Activated CD4-positive, alpha-beta T cell treated with anti-CD3 and anti-CD28 coated beads, Interleukin-2, amount 50 U/mL, for 48 hours (primary cell): ENCODE measurements at regions not wholly inside any gene's neighbourhood (a gene's known extent, or its start where the extent isn't known, plus 50 kb on each side); places are given as distances from the start of the nearest gene placed in this dataset.

ENCODE experiments used
- DNase-seq, 2 experiments: peaks; one replicate each; pipeline ENCODE4 v3.0.0-alpha.2; 2020

DNA sequence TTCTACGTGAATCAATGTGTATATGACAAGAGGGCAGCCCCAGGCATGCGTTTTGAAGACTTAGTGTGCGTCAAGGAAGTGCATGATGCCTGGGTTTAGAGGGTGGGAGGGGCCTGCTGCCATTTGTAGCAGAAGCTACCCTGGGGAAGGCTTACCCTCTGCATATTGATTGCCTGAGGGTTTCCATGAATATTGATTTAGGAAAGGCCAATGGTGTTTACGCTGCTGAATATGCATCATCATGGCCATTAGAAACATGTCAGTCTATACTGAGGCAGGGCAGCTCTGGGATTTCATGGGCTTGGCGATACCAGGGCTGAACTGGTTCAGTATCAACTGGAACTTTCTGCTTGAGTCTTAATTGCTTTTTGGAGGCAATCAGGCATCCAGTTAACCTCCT lies 259.3 kb downstream of the DCDC2C start:
- DNase-seq, result no peak

DNA sequence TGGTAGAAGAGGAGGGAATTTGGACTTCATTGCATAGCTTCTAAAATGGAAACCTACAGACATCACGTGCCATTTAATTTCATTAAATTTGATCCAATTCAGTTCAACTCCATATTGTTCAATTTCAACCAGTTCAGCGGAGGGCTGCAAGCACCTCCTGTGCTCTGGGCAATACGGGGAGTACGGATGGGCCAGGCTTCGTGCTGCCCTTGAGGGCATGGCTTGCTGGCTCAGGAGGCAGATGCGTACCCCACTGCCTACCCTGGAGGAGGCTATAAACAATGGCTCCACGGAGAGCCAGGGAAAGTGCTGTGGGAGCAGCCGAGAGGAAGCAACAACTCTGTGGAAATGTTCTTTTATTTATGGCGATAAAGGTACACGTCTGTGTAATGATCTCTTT lies 261.8 kb downstream of the DCDC2C start:
- no peak for DNase-seq

DNA sequence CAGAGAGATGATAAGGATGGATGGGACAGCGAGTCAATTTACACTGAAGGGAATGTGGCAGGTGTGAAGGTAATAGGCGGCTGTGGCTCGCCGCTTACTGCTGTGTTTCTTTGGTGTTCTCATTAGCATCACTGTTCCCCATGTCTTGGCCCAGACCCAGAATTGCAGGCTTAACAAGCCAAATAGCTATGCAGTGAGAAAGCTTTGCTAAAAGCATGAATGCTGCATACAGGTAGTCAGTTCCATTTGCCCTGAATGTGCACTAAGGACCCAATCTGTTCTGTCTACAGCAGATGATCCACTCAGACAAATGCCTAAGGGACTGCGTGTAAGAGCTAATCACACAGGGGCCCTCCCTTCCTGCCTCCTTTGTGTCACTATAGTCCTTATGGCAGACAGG lies 262.6 kb downstream of the DCDC2C start:
- no peak for DNase-seq

DNA sequence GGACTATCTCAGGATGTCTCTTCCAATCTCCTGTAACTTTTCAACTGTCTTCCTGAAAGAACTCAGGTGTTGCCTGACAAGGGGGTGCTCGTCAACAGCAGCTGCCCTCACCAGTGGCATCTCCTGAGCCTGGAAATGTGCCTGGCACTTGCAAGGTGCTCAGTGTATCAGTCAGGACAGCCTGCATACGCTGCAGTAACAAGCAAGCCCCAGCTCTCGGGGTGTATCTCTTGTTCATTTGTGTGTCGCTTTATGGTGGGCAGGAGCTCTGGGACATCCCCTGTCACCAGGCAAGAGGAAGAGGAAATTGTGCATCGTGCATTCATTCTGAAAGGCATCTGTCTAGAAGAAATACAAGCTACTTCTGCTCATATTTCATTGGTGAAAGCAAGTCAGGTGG lies 263.1 kb downstream of the DCDC2C start:
- DNase-seq, result no peak

DNA sequence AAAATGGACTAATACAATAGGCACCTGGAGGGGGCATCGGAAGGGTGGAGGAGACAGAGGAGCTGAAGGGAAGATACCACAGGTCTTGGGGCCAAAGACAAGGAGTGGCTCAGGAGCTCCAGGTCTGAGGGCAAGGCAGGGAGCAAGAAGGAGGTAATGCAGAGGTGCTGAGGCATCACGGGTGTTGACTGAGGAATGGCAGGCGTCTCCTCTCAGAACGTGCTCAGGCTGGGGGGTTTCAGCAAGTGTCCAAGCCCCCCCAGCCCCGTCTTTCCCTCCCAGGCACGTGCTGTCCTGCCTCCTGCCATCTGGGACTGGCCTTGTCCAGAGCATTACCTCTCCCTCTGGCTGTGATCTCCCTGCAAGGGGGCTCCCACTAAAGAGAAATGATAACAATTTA lies 265.4 kb downstream of the DCDC2C start:
- no peak for DNase-seq

DNA sequence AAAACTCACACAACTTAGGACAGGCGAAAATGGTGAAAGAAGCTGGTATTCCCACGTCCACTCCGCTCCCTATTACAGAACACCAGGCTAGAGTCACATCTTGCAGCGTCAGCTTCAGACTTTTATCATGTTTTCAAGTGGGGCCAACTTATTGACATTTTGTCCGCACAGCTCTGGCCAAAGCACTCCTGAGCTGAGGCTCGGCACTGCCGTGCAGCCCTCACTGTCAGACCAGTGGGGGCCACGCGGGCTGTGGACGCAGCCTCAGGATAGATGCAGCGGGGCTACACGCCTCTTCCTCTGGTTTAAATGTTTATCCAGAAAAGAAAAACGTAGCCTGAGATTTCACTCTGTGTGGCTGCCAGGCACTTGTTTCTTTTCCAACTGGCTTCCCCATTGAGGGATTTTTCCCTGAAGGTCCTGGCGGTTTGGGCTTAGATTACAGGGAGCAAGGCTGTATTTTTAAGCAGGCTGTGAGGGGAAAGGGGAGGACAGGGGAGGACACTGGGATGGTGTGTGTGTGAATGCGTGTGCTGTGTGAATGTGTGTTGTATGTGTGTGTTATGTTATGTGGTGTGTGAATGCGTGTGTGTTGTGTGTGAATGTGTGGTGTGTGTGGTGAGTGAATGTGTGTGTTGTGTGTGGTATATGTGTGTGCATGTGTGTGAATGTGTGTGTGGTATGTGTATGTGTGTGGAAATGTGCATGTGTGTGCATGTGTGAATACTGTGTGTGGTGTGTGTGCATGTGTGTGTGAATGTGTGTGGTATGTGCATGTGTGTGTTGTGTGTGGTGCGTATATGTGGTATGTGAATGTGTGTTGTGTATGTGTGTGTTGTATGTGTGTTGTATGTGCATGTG lies 267.6 kb downstream of the DCDC2C start:
- DNase-seq, result no peak

DNA sequence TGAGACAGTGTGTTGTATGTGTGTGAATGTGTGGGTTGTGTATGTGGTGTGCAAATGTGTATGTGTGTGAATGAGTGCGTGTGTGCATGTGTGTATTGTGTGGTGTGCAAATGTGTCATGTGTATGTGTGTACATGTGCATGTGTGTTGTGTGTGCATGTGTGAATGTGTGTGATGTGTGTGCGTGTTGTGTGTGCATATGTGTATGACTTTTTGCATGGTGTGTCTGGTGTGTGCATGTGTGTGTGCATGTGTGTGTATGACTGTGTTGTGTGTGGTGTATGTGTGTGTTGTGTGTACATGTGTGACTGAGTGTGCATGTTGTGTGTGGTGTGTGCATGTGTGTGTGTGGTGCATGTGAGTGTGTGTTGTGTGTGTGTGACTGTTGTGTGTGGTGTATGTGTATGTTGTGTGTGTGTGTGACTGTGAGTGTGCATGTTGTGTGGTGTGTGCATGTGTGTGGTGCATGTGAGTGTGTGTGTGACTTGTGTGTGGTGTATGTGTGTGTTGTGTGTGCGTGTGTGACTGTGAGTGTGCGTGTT lies 268.3 kb downstream of the DCDC2C start:
- no peak for DNase-seq

DNA sequence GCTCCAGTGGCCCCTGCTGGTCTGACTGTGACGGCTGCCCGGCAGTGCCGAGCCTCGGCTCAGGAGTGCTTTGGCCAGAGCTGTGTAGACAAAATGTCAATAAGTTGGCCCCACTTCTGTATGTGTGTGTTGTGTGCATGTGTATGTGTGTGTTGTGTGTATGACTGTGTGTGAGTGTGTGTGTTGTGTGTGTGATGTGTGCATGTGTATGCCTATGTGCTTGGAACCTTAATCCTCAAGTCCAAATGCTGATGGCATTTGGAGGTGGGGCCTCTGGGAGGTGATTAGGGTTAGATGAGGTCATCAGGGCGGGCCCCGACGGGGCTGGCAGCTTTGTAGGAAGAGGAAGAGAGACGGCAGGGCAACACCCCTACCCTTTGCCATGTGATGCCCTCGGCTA lies 269.0 kb downstream of the DCDC2C start:
- DNase-seq, result no peak

DNA sequence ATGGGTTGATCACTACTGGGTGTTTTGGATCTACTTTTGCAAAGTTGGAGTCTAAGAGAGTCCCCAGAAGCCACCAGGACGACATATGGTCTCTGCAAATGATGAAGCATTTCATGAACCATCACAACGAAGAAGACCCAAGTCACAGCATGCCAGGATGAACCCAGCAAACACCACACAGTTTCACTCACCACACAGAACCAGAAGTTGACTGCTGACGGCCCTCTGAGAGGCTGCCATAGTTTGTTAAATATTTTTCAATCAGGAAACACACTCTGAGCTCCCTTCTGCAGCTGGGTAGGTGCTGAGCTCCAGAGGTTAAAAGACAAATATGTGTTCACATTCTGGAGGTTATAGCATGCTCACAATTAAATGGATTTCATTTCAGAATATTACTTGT lies 271.4 kb downstream of the DCDC2C start:
- DNase-seq, result no peak

DNA sequence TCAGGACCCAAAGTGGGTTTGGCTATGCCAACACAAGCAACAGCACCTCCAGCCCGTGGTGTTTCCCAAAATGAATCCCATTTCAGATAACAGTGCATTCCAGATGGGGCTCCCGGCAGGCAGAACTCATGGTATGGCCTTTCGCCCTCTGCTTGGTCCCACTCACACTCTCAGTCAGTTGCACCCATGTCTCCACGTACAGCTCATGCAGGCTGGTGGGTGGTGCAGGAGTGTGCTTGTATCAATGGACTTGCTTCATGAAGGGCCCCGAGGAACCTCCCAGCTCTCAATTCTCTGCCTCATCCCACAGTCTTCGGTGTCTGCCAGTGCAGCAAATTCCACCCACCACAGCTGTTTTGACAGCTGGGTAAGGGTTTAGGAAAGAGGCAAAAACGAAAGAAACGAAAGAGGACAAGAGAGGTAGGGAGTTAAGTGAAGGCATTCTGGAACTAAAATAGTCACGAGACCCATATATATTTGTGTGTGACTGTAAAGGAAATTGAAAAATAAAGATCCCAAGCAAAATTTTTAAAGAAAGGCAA lies 278.1 kb downstream of the DCDC2C start:
- no peak for DNase-seq

DNA sequence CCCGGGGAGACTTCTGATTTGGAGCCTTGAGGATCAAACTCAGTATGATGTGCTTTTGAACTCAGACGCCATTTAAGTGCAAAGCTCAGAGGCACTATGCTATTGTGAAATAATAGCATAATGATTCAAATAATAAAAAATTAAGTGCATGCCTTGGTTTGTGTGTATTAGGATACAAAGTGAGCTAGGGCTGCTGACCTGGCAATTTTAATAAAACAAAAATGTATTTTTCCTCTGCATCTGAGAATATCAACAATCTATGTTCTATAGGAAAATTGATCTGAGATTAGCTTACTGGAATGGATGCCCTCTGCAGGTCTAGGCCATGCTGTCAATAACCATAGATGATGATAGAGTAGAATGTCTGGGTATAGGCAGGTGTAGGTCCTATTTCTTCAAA lies 278.8 kb downstream of the DCDC2C start:
- no peak for DNase-seq

DNA sequence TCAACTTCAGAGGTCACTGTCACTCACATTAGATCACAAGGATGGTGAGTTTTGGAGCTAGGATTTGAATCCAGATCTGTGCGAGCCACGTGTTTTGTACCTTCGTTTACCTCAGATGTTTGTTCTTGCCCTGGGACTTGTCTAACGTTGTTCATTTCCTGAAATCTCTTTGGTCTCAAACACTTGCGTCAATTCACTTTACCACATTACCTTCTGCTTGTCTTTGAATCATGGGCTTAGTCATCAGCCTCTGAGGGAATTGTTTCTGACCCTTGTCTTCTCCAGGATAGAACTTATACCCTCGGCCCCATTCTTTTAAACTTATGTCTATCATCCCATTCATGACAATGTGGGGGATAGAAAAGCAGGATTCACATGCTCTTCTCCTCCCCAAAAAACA lies 282.7 kb downstream of the DCDC2C start:
- DNase-seq, result no peak

DNA sequence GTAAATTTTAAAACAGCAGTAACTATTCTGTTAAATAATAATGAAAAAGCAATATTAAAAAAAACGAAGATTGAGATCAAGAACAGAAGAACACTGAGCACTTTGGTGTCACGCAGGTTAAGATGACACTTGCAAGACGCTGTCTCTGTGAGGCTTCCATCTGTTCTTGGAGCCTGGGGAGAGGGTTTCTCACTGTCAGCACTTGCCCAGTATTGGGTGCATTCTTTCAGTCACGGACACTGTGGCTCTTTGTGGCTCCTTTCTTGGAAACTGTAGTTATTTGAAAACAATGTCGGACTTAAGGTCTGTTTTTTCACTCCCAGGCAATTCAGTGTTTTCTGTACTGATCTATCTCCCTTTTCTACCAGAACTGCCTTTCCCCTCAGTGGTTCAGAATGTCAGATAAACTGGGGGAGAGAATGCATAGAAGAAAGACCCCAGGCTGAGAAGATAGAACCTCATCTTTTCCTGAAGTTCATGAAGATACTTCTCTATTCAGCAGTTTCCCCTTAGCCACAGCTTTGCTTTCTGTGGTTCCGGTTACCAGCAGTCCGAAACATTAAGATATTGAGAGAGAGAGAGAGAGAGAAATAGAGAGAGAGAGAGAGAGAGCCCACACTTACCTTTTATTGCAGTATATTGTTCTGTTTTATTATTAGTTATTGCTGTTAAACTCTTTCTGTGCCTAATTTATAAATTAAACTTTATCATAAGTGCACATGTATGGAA lies 283.3 kb downstream of the DCDC2C start:
- DNase-seq, result no peak

DNA sequence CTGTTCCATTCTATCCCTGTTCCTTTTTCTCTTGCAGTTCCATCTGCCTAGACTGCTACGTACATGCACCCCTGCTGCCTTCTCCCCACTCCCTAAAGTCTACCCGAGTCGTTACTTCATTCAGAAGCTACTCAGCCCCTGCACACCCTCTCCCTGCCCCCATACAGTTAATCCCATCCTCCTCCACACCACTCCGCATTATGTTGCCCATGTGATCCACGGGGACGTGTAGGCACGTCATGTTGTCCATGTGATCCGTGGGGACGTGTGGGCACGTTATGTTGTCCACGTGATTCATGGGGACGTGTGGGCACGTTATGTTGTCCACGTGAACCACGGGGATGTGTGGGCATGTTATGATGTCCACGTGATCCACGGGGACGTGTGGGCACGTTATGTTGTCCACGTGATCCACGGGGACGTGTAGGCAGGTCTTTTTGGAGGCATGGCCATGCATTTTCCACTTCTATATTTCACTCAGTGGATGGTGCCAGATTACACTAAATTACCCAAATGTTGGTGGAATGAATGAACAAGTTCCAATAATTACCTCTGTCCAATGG lies 299.5 kb downstream of the DCDC2C start:
- DNase-seq, result no peak

DNA sequence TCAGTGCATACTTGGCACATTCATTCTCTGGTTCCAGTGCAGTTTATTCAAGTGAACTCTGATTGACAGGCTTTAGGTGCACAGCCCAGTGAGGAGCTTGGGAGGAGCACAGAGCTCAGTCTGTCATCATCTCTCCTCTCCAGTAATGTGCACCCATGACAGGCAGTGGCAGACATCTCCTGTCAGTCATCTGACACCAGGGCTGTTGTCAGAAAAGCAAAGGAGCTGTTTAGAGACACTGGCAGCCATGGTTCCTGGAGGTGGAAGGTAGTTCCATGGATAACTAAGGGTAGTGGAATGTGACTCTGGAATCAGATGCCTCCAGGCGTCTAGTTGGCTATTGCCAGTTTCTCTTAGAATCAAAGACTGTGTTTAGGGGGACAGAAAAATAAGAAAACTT lies 308.8 kb downstream of the DCDC2C start:
- DNase-seq, result no peak

DNA sequence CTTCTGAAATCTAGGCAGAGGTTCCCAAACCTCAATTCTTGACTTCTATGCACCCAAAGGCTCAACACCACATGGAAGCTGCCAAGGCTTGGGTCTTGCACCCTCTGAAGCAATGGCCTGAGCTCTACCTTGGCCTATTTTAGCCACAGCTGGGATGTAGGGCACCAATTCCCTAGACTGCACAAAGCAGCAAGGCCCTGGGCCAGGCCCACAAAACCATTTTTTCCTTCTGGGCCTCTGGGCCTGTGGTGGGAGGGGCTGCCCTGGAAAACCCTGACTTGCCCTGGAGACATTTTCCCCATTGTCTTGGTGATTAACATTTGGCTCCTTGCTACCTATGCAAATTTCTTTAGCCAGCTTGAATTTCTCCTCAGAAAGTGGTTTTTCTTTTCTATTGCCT lies 315.2 kb downstream of the DCDC2C start:
- no peak for DNase-seq

DNA sequence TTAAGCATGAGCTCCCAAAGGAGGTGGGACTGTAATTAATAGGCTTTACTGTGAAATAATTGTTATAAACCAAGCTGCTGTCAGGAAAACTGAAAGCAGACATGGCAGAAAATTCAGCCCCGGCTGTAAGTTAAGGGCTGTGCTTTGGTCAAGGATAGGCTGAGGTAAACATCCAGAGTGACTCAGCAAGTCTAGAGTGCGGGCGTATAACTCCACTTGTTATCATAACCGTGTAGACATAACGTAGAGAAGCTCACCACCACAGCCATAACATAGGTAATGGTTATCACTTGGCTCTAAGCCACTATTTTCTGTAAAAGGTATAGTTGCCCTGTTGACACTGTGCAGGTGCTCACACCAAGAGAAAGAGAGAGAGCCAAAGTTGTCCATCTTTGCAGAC lies 316.8 kb downstream of the DCDC2C start:
- DNase-seq, result no peak

DNA sequence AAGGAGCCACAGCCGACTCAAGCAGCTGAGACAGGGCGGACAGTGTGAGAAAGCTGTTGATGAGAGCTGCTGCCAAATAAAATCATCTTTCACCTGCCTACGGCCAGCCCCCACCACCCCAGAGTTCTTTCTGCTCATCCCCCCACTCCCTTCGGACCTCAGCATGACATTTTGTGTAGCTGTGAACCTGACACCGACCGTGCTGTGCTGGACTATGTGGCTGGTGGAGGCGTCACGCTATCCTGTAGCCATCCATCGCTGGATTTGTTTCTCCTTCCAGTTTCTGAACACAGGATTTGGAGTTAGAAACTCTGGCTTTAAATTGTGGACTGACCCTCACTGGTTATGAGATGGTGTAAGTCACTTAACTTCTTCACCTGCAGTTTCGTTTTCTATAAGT lies 317.3 kb downstream of the DCDC2C start:
- no peak for DNase-seq

DNA sequence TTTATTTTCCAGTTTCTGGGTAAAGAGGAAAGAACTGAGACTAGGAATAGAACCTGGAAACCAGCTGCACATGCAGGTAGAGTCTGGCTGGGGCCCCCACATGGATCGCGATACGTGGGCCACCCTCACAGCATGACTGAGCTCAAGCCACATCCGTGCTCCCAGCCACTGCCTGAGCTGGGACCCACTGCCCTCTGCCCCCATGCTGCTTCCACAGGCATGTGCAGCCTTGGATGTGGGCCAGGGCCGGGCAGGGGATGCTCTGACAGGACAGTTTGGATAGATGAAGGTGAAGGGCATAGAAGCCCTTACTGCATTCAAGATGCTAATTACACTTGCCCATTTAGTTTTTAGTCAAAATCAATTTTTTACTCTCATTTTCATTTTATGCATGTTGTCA lies 321.2 kb downstream of the DCDC2C start:
- DNase-seq, result no peak

DNA sequence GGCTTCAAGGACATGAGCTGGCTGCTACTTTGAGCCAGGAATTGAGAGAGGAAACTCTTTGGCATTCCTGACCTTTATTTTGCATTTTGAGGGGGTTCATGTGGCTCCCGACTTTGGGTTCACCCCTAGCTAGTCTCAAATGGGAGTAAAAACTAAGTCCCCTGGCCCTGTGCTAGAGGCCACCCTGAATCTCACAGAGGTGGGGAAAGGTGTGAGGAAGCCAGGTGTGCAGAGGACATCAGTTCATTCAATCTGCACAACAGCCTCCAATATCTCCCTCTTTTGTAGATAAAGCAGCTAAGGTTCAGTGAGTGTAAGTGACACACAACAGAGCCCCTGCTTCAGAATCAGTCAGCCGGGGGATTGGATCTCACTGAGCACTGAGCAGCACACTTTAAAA lies 325.7 kb downstream of the DCDC2C start:
- no peak for DNase-seq

DNA sequence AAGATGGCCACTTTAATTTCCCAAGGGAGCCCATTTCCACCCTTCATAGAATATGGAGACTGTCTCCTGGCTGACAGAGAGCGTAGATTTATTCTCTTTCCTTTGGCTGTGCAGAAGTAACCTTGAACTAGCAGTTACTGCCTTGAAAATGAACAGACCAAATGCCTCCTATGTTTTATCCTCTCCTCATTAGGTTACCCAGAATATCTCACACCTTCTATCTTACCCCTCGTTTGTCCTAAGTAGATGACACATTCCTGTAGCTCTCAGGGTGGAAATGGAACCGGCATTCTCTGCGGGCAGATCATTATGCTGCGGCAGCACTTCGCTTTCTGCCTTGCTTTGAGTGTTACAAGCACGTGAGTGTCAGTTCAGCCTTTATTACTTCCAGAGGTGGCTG lies 336.5 kb downstream of the DCDC2C start:
- no peak for DNase-seq

DNA sequence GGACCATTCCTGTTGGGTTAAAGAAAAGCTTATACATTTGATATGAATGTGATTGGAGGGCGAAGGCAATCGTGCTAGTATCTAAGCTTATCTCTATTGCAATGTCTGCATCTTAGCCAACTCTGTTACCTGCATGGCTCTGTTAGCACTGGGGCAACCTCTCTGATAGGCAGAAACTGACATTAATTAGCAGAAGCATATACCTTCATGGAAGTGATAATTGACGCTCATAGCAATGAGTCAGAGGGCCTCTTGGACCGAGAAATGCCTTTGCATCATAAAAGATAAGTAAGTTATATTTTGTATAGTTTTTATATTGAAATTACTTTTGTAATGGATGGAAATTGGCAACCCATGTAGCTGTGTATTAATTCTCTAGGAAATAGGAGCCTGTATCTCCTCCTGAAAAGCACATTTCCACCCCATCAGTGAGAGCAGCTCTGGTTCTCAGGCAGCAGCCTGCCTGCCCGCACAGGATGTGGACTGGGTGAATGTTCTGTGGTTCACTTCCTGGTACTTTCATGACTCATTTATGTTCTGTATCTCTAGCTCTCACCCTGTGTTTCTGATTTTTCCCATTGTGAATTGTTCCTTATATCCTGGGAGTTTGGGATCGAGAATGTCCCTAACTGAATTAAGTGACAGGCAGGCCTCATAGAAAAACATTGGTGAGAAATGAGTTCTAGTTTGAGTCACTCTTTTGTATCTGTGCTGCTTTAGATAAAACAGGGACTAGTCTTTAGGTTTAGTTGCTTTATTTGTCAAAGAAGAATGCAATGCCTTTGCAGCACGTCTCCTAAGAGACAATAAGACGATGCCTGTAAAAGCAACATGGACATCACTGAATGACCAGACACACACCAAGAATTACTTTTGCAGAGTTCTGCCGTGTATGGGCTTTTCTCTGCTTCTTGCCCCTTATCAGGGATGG lies 344.9 kb downstream of the DCDC2C start:
- DNase-seq, result peak; percentile 7 to 9

DNA sequence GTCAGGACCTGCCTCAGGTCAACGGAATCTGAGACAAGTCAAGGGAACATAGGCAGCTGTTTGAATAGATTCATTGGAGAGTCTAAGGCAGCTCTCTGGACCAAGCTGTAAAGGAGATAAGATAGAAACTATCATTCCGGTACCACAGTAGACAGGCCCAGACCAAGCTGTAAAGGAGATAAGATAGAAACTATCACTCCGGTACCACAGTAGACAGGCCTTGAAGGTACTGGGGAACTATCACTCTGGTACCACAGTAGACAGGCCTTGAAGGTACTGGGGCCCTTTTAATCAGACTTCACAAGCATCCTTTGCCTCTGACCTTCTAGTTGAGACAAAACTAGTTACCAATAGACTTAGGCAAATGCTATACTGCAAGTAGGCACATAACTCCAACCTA lies 346.1 kb downstream of the DCDC2C start:
- DNase-seq, result no peak
